GM13976 (cell line): ENCODE measurements at regions not wholly inside any gene's neighbourhood (a gene's known extent, or its start where the extent isn't known, plus 50 kb on each side); places are given as distances from the start of the nearest gene placed in this dataset.

ENCODE experiments used
- DNase-seq: peaks from one replicate; pipeline ENCODE4 v3.0.0; 2012; ENCODE audit warnings: low spot score
- CTCF ChIP-seq: IDR thresholded peaks from 2 replicates; pipeline ENCODE4 v1.5.1; 2012; ENCODE audit warnings: borderline replicate concordance, mild to moderate bottlenecking; ENCODE audit not compliant: insufficient read depth; ENCODE audit errors: extremely low read depth, missing control alignments, control extremely low read depth
- in situ Hi-C: fragments of 300-500 bp; cut with MboI; formaldehyde crosslinking; loops from one replicate; pipeline ENCODE4 v1.12.0; 2022; ENCODE audit warnings: low sequenced_read_pairs, mixed read lengths, inconsistent platforms; ENCODE audit not compliant: unreplicated experiment

- in situ Hi-C loops, result no loop called here
- no peak for TF ChIP-seq CTCF
- DNase-seq, result no peak
These were observed 646.8 kb upstream of the INTU start for GRCh38 chr4:126986005-126986404.

GRCh38 chr4:126986828-126987227, 645.9 kb upstream of the INTU start:
- no peak for TF ChIP-seq CTCF
- in situ Hi-C loops, result no loop called here
- DNase-seq, result no peak

GRCh38 chr4:126991965-126992364, 640.8 kb upstream of the INTU start:
- no peak for TF ChIP-seq CTCF
- in situ Hi-C loops, result no loop called here
- no peak for DNase-seq

- in situ Hi-C loops, result no loop called here
- DNase-seq, result no peak
- no peak for TF ChIP-seq CTCF
These were observed 639.8 kb upstream of the INTU start for GRCh38 chr4:126992910-126993309.

- DNase-seq, result no peak
- in situ Hi-C loops, result no loop called here
- TF ChIP-seq CTCF, result no peak
These were observed 639.4 kb upstream of the INTU start for GRCh38 chr4:126993351-126993750.

GRCh38 chr4:126995235-126995634, 637.5 kb upstream of the INTU start:
- in situ Hi-C loops, result no loop called here
- DNase-seq, result no peak
- no peak for TF ChIP-seq CTCF

GRCh38 chr4:127000110-127000509, 632.6 kb upstream of the INTU start:
- no peak for TF ChIP-seq CTCF
- in situ Hi-C loops, result no loop called here
- DNase-seq, result no peak
